ENCODE measurements at regions not wholly inside any gene's neighbourhood (a gene's known extent, or its start where the extent isn't known, plus 50 kb on each side); places are given as distances from the start of the nearest gene placed in this dataset.

GRCh38 chr10:3389130-3389529 lies 216.5 kb upstream of the PITRM1 start:
- intact Hi-C loops (cut with DNase I; ENCODE audit: low total_unique reads): no loop called here
- no peaks in the 10 kb centered on the region for H3K4me1 ChIP-seq
- no peaks in the 10 kb centered on the region for H3K36me3 ChIP-seq
- TF ChIP-seq POLR2A (IDR thresholded peaks at IDR 0.05) (no peak), EP300 (IDR thresholded peaks at IDR 0.05) (no peak), POLR2AphosphoS5 (IDR thresholded peaks at IDR 0.05) (no peak), CTCF (IDR thresholded peaks at IDR 0.05) (no peak)
- H3K9me3 ChIP-seq: peaks cover 0 to 19% (median 13%) of the 10 kb centered on the region in 4 donors
- H3K27me3 ChIP-seq: no peaks in the 10 kb centered on the region
- WGBS, 5 donors: 68 to 79% (median 73%) methylated on average over 9 to 10 of the region's 10 CpGs
- no peak overlapping the region for H3K27ac ChIP-seq
- peak in 1 of 2 donors; percentile 40 for DNase-seq
- no peak overlapping the region for H3K4me3 ChIP-seq

- Histone ChIP-seq H3K4me3 (no peak overlapping the region), H3K9me3 (peaks cover 0 to 19% (median 13%) of the 10 kb centered on the region in 4 donors), H3K27ac (no peak overlapping the region), H3K4me1 (no peaks in the 10 kb centered on the region), H3K36me3 (no peaks in the 10 kb centered on the region), H3K27me3 (no peaks in the 10 kb centered on the region)
- no peak for TF ChIP-seq CTCF (IDR thresholded peaks at IDR 0.05)
- TF ChIP-seq POLR2AphosphoS5 (IDR thresholded peaks at IDR 0.05): no peak
- TF ChIP-seq EP300 (IDR thresholded peaks at IDR 0.05): no peak
- TF ChIP-seq POLR2A (IDR thresholded peaks at IDR 0.05): no peak
- 93 to 97% (median 95%) methylated on average over 2 of the region's 2 CpGs for WGBS, 5 donors
- DNase-seq: no peak
- intact Hi-C loops (cut with DNase I; ENCODE audit: low total_unique reads): no loop called here
Observed at GRCh38 chr10:3385487-3385886, 212.9 kb upstream of the PITRM1 start.

- Histone ChIP-seq H3K9me3 (peaks cover 0 to 26% (median 16%) of the 10 kb centered on the region in 4 donors), H3K27ac (no peak overlapping the region), H3K36me3 (no peaks in the 10 kb centered on the region), H3K4me3 (no peak overlapping the region), H3K4me1 (no peaks in the 10 kb centered on the region), H3K27me3 (no peaks in the 10 kb centered on the region)
- WGBS, 5 donors: 65 to 83% (median 69%) methylated on average over 2 of the region's 2 CpGs
- DNase-seq: no peak
- TF ChIP-seq POLR2A (IDR thresholded peaks at IDR 0.05): no peak
- no peak for TF ChIP-seq CTCF (IDR thresholded peaks at IDR 0.05)
- intact Hi-C loops (cut with DNase I; ENCODE audit: low total_unique reads): no loop called here
Observed at GRCh38 chr10:3382092-3382491, 209.5 kb upstream of the PITRM1 start.

GRCh38 chr10:3380406-3381050 lies 207.9 kb upstream of the PITRM1 start:
- Histone ChIP-seq H3K9me3 (peaks cover 0 to 16% (median 10%) of the 10 kb centered on the region in 4 donors), H3K27ac (no peak overlapping the region), H3K36me3 (no peaks in the 10 kb centered on the region), H3K27me3 (no peaks in the 10 kb centered on the region), H3K4me1 (no peaks in the 10 kb centered on the region), H3K4me3 (no peak overlapping the region)
- TF ChIP-seq EP300 (IDR thresholded peaks at IDR 0.05): no peak
- no peak for TF ChIP-seq CTCF (IDR thresholded peaks at IDR 0.05)
- TF ChIP-seq POLR2A (IDR thresholded peaks at IDR 0.05): no peak
- no peak for TF ChIP-seq POLR2AphosphoS5 (IDR thresholded peaks at IDR 0.05)
- 81 to 88% (median 87%) methylated on average over 7 of the region's 7 CpGs for WGBS, 5 donors
- no peak for DNase-seq
- intact Hi-C loops (cut with DNase I; ENCODE audit: low total_unique reads): no loop called here

Measured in stomach (tissue), 8 donors.